Umbilical cord (tissue), 1 donor: ENCODE measurements at regions not wholly inside any gene's neighbourhood (a gene's known extent, or its start where the extent isn't known, plus 50 kb on each side); places are given as distances from the start of the nearest gene placed in this dataset.

Experiments used
- DNase-seq: peaks from one replicate; pipeline ENCODE4 v3.0.0-alpha.2; 2015; ENCODE audit warnings: low spot score

DNA sequence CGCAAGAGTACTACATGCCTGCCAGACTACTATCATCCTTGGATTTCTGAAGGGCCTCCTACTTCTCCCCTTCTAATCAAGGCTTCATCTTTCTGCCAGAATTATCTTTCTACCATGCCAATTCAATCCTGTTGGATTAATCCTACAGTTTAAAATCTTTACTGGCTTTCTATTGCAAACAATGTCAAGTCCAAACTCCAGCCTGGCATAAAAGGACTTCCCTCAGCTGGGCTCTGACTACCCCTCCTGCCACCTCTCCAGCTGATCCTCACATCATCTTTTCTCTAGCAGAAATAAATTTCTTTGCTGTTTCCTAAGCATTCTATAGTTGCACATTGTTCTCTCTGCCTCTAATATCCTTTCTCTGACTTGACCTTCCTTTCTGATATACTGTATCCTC lies 119.7 kb upstream of the RAD23B start:
- DNase-seq: no peak

DNA sequence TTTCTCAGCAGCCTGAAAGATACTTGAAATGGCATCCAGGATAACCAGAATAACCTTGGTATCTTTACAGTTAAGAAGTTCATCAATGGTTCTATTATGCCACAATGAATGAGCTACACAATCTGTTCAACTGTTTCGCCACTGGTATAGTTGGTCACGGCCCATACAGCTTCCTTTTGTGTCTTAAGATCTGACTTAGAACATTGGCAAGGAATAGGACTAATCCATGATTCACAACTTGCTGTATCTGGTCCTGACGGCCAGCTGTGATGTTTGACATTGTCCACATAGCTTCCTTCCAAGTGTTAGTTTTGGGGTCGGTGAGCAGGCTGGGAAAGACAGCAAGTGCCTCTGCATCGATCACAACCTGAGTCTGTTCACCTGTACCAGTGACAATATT lies 113.3 kb upstream of the RAD23B start:
- DNase-seq: no peak

DNA sequence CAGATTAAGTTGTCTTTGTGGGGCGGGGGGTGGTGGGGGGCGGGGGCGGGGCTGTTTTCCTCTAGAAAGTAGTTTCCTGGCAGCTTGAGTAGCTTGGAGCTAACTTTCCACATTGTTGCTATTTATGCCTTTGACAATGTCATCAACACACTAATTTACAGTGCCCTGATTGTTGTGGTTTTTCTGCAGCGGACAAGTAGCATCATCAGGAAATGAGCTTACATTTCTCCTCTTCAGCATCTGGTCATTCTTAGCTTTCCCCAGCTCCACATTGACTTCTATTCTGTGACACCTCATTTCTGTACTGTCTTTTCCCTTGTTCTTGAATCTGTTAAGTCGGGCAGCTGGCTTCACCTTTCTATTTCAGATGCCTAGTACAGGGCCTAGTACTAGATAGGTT lies 112.3 kb upstream of the RAD23B start:
- no peak for DNase-seq

DNA sequence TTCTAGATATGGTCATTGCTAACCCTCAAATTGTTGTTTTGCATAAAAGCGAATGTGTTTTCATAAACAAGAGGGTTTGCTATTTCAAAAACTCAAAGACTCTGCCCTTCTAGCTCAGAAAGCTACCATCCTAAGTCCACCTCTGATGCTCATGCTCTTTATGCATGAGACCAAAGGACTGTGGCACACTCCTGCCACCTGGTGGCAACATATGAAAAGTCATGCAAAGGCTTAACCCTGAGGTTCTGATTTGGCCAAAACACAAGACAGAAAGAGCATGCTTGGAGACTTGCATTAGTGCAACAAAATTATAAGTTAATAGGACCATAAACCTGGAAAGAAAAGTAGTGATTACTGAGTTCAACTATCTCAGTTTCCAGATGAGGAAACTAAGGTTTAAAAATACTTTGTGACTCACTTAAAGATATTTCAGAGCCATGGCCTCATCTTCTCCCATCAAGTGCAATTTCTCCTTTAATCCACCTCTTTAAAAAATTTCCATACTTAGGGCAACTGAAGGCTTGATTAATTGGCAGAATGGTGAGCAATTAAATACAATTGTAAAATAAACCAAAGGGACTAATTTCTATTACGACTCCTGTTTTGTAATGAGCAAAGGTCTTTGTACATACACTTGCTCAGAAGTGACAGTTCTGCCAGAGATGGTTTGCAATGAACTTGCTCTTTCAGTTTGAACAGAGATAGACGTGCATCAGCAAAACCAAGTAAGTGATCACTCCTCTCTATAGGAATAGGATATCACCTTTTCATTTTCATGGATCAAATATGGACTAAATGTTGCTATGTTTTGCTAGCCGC lies 110.7 kb upstream of the RAD23B start:
- peak; percentile 90 for DNase-seq

DNA sequence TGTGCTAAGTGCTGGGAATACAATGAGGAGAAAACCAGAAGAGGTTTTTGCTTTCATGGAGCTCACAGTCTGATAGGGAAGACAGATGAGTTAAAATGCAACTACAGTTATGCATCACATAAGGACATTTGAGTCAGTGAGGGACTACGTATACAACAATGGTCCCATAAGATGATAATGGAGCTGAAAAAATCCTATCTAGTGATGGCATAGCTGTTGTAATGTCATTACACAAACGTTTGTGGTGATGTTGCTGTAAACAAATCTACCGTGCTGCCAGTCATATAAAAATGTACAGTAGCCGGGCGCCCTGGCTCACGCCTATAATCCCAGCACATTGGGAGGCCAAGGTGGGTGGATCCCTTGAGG lies 110.1 kb upstream of the RAD23B start:
- DNase-seq: no peak

DNA sequence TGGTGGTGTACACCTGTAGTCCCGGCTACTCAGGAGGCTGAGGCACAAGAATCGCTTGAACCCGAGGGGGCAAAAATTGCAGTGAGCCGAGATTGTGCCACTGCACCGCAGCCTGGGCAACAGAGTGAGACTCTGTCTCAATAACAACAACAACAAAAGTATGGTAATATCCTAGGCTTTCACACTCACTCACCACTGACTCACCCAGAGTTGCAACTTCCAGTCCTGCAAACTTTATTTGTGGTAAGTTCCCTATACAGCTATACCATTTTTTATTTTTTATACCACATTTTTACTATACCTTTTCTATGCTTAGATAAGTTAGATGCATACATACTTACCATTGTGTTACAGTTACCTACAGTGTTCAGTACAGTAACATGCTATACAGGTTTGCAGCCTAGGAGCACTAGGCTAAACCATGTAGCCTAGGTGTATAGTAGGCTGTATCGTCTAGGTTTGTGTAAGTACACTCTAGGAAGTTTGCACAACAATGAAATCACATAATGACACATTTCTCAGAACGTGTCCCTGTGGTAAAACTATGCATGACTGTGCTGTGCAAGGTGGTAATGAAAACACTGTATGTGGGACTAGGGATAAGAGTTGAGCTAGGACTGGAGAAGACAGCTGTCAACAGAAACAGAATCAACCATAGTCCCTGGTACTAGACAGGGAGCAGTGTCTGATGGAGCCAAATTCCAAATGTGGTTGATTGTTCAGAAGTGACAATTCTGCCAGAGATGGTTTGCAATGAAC lies 109.5 kb upstream of the RAD23B start:
- DNase-seq: no peak

DNA sequence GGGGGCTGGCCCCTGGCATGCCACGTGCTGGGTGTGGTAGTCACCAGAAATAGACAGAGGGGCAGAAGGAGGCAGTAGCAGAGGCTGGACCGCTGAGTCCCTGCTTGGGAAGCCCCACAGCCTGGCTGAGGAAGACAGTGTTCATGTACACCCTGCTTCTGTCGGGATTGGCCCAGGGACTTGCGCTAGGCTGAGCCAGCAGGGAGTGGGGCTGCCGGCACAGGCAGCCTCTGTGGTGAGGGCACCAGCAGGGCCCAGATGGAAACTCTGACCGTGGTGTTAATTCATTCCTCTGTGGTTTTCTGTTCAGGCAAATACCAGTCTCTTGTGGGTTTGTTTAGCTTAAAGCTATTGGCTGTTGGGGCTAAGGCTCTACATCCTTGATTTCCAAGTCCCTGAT lies 108.6 kb upstream of the RAD23B start:
- DNase-seq: no peak

DNA sequence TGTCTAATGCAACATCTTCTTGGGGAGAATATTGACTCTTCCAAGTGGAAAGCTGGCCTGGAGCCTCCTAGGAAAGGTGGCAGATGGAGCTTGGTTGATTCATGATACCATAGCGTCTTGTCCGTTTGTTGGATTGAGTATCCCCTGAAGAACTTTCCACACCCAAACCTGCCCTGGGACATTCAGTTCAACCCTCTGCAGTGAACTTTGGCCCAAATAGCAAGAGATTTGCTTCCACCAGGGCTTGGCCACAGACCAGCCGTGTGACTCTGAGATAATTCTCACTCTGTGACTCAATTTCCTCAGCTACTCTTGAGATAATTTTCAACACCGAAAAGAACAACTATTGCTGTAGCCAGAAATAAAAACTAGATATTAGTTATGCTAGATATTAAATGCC lies 108.0 kb upstream of the RAD23B start:
- DNase-seq: peak; percentile 10

DNA sequence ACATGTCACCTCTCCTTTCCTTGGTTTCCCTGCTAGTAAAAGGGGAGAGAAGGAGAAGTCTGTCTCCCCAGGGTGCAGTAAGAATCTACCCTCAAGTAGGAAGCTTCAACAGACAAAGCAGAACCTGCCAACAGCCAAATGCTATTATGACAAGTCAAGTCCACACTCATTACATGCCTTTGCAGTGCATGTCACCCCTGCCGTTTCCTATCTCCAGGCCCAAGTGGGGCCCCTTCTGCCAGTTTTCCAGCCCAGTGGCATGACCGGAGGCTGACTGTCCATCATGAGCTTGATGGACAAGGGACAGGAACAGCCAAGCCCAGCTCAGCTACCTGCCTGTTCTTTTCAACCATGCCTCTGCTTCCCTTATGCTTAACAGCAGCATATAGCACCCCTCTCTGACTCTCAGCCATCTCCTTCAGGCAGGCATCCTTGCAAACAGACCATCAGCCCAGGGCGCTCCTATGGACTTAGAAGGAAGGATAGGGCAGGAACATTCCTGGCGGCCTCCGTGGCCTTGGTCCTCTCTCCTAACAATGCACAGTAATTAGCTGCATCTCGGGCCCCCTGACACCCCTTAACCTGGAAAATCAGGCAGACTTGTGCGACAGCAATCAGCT lies 107.2 kb upstream of the RAD23B start:
- DNase-seq: peak; percentile 21

DNA sequence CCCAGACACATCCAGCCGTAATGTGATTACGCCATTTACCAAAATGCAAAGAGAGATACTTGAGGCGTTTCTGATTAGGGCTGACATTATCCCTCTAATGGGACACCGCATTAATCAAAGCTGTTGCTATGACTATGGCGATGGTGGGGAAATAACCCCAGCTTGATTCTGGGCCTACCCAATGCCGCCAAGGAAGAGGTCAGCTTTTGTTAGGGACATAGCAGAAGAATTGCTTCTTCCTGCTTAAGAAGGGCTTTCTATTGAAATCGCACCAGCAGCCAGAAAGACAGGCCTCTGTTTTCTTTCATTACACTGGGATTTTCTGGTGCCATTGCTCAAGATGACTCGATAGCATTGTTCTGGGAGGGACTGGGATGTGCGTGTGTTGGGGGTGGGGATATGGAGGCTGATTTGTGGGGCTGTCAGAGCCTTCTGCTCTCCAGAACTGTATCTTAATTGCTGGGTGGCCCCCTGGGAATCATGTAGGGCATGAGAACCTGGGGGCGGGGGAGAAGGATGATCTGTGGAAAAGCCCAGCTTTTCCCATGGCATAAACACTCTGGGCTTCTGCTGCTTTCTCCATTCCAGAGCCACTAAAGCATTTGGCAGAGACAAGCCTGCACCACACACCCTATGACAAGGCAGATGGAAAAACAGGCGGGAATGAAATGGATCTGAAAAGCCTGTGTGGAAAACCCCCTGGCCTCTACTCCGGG lies 106.5 kb upstream of the RAD23B start:
- DNase-seq: peak; percentile 90

DNA sequence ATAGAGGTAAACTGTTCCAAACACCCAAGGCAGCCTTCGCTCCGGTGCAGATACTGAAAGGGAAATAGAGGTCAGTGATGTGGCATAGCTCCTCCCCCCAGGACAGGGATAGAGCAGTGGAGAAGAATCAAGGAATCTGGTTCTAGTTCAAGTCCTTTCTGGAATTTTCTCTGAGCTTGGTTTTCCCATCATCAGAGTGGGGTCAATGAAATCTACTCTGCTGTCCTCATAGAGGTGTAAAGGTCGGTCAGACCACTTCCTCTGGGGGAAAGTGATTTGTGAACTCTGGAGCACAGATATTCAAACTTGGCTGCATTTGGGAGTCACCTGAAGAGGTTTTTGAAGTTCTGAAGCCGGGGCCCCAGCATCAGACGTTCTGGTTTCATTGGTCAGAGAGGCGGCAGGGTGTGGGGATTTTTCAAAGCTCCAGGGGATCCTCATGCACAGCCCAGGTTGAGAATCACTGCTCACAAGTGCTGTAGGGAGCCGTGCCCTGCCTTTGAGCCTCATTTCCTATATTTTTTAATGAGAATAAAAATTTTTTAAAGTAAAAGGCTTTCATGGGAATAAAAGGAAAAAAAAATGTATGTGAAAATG lies 105.7 kb upstream of the RAD23B start:
- no peak for DNase-seq

DNA sequence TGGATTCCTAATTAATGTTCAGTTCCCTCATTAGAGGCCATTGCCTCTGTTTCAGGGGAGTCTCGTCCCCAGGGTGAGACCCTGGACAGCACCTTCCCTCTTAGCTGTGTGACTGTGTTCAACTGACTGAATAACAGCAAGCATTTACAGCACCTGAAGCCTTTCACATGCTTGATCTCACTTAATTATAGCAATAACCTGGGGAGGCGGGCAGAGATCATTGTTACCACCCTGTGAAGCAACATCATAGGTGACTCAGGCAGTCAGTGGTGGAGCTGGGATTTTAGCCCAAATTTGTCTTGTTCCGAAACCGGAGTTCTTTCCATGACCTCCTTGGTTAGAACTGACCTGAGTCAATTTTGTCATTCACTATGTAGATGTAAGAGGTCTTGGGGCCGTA lies 105.2 kb upstream of the RAD23B start:
- no peak for DNase-seq

DNA sequence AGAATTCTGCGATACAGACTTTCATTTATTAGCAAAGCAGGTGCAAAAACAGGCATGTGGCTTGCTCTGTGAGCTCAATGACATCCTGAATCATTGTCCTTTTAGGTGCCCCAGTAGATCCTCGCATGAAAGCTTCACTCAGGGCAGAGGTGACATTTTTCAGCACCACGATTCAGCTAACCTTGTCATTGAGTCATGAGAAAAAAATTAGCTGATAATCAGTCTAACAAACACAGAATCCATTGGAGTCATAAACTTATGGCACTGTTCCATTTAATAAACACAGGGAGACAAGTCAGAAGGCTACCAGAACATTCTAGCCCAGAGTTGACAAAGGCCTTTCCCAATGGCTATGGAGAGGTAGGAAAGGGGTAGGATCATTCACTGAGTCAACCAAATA lies 104.8 kb upstream of the RAD23B start:
- no peak for DNase-seq

DNA sequence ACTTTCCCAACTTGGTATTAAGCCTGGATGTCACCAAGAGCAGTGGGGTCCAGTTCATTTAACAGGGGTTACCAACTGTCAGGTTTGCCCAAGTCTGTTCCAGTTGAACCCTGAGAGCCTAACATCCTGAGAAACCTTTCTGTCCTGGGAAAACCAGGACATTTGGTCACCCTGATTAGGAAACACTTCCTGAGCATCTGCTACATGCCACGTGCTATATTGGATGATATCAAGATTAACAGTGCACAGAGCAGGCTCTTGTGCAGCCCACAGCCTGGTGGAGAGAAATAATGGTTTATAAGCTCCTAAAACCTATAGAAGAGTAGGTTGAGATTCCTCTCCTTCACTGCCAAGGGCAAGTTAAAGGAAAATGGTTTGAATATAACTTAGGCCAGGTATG lies 102.9 kb upstream of the RAD23B start:
- peak; percentile 11 for DNase-seq

DNA sequence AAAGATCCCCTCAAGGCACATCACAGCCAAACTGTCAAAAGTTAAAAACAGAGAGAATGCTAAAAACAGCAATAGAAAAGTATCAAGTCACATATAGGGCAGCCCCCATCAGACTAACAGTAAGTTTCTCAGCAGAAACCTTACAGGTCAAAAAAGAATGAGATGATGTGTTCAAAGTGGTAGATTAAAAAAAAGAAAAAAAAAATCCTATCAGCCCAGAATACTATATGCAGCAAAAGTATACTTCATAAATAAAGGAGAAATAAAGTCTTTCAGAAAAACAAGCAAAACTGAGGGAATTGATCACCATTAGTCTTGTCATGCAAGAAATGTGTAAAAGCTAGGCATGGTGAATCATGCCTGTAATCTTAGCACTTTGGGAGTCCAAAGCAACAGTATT lies 99.9 kb upstream of the RAD23B start:
- no peak for DNase-seq

DNA sequence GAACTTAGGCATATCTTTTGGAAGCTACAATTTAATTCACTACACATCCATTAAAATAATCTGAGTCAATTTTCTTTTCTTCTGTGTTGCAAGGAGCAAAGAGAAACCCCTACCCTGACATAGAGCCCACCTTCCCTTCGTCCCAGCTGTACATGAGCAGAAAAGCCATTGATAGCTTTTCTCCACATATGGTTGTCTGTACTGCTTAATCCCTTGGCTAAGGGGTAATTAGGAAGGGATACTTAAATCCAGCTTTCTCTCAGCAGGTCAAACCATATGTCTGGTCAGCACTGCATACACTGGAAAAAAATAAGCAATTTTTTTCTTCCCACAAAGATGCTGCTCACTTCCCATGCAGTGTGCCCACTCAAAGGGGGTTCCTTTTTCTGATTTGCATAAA lies 94.7 kb upstream of the RAD23B start:
- DNase-seq: no peak

DNA sequence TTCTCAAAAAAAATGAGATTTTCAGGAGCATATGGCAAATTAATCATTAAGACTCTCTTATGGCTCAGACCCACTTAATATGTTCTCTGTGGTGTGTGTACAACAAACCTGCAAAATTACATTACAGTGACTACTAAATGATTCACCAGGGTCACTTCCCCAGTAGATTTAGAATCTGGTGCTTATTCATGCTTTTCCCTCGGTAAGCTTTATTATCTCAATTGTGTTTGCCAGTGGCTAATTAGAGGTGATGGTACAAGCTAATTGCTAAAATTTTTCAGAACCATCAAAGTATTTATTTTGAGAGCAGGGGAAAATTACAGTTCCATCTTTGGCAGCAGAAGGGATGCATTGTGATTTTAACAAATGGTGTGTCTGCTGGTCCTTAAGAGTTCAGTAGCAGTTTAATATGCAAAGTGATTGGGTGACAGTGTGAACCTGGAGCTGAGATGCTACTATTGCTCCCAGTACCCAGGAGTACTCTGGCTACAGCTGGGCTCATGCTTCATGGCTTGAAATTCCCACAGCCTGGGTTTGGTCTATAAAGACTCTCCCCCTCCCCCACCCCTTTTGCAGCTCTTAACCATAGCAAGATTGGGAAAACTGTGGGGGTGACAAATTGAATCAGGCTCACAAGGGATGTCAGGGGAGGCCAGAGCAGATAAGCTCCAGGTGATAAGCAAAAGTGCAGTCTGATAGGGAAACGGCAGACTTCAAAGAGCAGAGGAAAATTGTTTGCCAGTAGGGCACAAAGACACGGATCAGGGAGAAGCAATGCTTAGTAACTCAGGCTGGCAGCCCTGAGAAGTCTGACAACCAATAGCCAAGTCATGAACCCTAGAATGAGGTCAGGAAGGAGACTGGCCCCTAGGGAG lies 92.8 kb upstream of the RAD23B start:
- no peak for DNase-seq

DNA sequence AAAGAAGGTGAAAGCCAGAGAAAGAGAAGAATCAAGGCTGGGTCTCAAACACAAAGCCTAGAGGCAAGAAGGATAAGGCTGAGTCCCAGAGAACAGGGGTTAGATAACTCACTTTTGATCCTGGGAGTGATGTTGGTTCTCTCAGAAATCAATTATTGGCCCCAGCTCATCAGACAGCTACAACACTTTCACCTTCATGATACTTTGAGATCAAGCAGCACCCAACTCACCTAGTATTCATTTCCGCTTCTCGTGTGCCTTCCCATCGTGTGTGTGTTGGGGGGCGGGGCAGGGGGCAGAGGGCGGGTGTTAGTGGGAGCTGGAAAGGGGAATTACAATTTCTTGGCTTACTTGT lies 92.2 kb upstream of the RAD23B start:
- DNase-seq: no peak

DNA sequence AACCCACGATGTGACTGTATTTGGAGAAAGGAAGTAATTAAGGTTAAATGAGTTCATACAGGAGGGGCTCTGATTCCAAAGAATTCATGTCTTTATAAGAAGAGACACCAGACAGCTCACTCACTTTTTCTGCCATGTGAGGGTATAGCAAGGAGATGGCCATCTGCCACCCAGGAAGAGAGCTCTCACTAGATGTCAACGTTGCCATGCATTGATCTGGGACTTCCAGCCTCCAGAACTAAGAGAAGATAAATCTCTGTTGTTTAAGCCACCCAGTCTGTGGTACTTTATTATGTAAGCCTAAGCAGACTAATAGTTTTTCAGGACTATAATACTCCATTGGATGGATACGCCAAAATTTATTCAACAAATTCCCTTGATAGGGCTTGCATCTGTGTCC lies 89.8 kb upstream of the RAD23B start:
- no peak for DNase-seq

DNA sequence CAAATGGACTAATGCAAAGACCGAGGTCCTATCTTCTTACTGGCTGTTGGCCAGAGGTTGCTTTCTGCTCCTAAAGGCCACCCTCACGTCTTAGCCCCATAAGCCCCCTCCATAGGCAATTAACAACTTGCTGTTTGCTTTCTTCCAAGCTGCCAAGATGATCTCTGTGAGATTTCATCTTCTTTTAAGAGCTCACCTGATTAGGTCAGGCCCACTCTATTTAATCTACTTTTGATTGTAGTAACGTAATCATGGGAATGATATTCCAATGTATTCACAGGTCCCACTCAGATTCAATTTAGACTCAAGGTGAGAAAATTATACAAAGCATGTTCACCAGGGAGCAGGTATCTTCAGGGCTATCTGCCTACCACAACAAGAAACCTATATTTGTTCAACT lies 84.4 kb upstream of the RAD23B start:
- DNase-seq: no peak

DNA sequence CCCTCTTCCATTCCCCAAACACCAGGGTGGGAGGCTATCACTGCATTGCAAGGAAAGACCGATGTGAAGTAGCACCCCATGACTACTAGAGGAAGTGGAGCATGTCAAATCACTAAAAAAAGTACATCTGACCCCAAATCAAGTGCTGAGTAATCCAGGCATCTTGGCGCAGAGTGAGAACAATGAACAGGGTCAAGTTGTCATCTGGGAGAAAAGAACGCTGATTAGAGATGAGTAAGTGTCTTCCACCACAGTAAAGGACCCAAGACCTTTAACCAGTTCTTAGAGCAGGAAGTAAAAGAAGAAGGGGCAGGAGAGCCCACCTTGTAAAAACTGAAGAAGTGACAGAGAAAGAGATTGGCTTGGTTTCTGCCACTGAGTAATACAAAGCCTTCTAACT lies 75.0 kb upstream of the RAD23B start:
- DNase-seq: no peak
